ENCODE measurements at regions not wholly inside any gene's neighbourhood (a gene's known extent, or its start where the extent isn't known, plus 50 kb on each side); places are given as distances from the start of the nearest gene placed in this dataset.

DNA sequence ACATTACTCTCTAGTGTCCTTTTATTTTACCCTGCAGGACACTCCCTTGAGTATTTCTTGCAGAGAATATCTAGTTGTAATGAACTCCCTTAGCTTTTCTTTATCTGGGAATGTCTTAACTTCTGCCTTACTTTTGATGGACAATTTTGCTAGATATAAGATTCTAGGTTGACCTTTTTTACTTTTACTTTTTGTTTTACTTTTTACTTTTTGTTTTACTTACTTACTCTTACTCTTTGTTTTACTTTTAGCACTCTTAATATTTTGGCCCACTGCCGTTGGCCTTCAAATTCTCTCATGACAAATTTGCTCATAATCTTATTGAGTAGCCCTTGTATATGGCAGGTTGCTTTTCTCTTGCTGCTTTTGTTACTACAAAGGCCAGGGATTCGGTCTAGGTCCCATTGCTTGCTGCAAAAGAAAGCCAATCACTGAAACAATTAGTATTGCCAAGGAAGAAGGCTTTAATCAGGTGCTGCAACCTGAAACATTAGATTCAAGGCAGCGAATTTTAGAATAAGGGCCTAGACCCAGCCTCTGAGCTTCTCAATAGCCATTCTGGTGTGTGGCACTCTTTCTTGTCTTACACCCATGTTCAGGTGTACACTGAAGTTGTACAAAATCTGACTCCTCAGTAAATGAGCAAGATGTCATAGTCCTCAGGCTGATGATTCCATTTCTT, 137.0 kb downstream of the TES start:
- intact Hi-C loops (cut with micrococcal nuclease), result no loop called here
- peaks cover 0 to 1% of the 10 kb centered on the region in 2 experiments; a peak in 2 of 4 replicates for H3K4me1 ChIP-seq (ENCODE audit: control insufficient read depth in 1 of 2, insufficient read depth in 2 of 2, low read length in 2 of 2)
- no TSS peak for BruUV-seq (replicated peaks)
- H3K9me3 ChIP-seq (ENCODE audit: control insufficient read depth in 1 of 2, insufficient read depth in 1 of 2, low read depth in 1 of 2, low read length in 2 of 2), result peaks cover 0 to 10% of the 10 kb centered on the region in 2 experiments; a peak in 2 of 4 replicates
- TF ChIP-seq ELF1 (IDR thresholded peaks at IDR 0.05; ENCODE audit: borderline replicate concordance, low read depth), result no peak
- TF ChIP-seq FOSL1 (IDR thresholded peaks at IDR 0.05; ENCODE audit: low read depth), result no peak
- no peak for TF ChIP-seq MAX (IDR thresholded peaks at IDR 0.05)
- no peak for TF ChIP-seq CEBPB (IDR thresholded peaks at IDR 0.05; ENCODE audit: low read depth)
- no peak for TF ChIP-seq SIN3A (IDR thresholded peaks at IDR 0.05; ENCODE audit: low read depth)
- no peak for TF ChIP-seq TCF7L2 (IDR thresholded peaks at IDR 0.05; ENCODE audit: borderline replicate concordance, extremely low read depth, insufficient read depth, insufficient read length)
- TF ChIP-seq, protein P1, sequence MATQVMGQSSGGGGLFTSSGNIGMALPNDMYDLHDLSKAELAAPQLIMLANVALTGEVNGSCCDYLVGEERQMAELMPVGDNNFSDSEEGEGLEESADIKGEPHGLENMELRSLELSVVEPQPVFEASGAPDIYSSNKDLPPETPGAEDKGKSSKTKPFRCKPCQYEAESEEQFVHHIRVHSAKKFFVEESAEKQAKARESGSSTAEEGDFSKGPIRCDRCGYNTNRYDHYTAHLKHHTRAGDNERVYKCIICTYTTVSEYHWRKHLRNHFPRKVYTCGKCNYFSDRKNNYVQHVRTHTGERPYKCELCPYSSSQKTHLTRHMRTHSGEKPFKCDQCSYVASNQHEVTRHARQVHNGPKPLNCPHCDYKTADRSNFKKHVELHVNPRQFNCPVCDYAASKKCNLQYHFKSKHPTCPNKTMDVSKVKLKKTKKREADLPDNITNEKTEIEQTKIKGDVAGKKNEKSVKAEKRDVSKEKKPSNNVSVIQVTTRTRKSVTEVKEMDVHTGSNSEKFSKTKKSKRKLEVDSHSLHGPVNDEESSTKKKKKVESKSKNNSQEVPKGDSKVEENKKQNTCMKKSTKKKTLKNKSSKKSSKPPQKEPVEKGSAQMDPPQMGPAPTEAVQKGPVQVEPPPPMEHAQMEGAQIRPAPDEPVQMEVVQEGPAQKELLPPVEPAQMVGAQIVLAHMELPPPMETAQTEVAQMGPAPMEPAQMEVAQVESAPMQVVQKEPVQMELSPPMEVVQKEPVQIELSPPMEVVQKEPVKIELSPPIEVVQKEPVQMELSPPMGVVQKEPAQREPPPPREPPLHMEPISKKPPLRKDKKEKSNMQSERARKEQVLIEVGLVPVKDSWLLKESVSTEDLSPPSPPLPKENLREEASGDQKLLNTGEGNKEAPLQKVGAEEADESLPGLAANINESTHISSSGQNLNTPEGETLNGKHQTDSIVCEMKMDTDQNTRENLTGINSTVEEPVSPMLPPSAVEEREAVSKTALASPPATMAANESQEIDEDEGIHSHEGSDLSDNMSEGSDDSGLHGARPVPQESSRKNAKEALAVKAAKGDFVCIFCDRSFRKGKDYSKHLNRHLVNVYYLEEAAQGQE (IDR thresholded peaks at IDR 0.05; ENCODE audit: low read depth), result no peak
- TF ChIP-seq EGR1 (IDR thresholded peaks at IDR 0.05; ENCODE audit: low read depth), result no peak
- no peak for TF ChIP-seq CTCF (IDR thresholded peaks at IDR 0.05 in 2 of 3, conservative IDR thresholded peaks at IDR 0.05 in 1 of 3; ENCODE audit: borderline replicate concordance in 1 of 3, insufficient read depth in 1 of 3, low read depth in 2 of 3, low read length in 2 of 3)
- no peak for TF ChIP-seq YY1 (IDR thresholded peaks at IDR 0.05; ENCODE audit: extremely low read depth, insufficient replicate concordance, low read depth, low read length)
- no peak for TF ChIP-seq SP1 (IDR thresholded peaks at IDR 0.05; ENCODE audit: low read depth)
- no peak for TF ChIP-seq ZFX (IDR thresholded peaks at IDR 0.05)
- no peak for TF ChIP-seq ZNF274 (IDR thresholded peaks at IDR 0.05; ENCODE audit: low read depth, low read length)
- TF ChIP-seq EZH2 (IDR thresholded peaks at IDR 0.05), result no peak
- no peak for TF ChIP-seq JUND (IDR thresholded peaks at IDR 0.05)
- no peak for TF ChIP-seq ZBTB33 (IDR thresholded peaks at IDR 0.05; ENCODE audit: extremely low read depth, insufficient replicate concordance, low read length)
- H3K27me3 ChIP-seq (ENCODE audit: insufficient read depth, low read length), result no peaks in the 10 kb centered on the region
- H2AFZ ChIP-seq (ENCODE audit: low read depth, low read length, poor library complexity, severe bottlenecking), result no peak overlapping the region
- ATAC-seq, result no peak
- no peak overlapping the region for H3K4me2 ChIP-seq (ENCODE audit: low read length)
- ChIA-PET POLR2A (no interaction called here), RAD21 (ENCODE audit: low non-redundant PET in 1 of 2, low total read pairs in 2 of 2, uncharacterized antibody in 2 of 2, unreplicated experiment in 2 of 2) (interaction anchor here in 1 of 2 experiments (0.9 kb wide), 1 partner anchor 88 kb away, joined by 3 read pairs; no protein-coding TSS in a partner anchor), CTCF (no interaction called here)
- no peaks in the 10 kb centered on the region for H3K9me2 ChIP-seq (ENCODE audit: insufficient read depth)
- no peak for DNase-seq (ENCODE audit: low read depth, low spot score)
- H3K9ac ChIP-seq (ENCODE audit: low read length), result no peak overlapping the region
- no peak overlapping the region for H3K4me3 ChIP-seq (replicated peaks in 1 of 2; ENCODE audit: low read depth in 1 of 2, low read length in 2 of 2)
- no peaks in the 10 kb centered on the region for H4K20me1 ChIP-seq (ENCODE audit: insufficient read depth)
- no peak overlapping the region for H3K27ac ChIP-seq (ENCODE audit: low read depth, low read length)
- no peaks in the 10 kb centered on the region for H3K79me2 ChIP-seq (ENCODE audit: insufficient read depth, low read length)
- H3K36me3 ChIP-seq (ENCODE audit: control insufficient read depth in 1 of 2, insufficient read depth in 2 of 2, low read length in 2 of 2), result peaks cover 0 to 5% of the 10 kb centered on the region in 2 experiments; a peak in 1 of 4 replicates

All from HCT116 (cell line).